ENCODE measurements at regions not wholly inside any gene's neighbourhood (a gene's known extent, or its start where the extent isn't known, plus 50 kb on each side); places are given as distances from the start of the nearest gene placed in this dataset.

DNA sequence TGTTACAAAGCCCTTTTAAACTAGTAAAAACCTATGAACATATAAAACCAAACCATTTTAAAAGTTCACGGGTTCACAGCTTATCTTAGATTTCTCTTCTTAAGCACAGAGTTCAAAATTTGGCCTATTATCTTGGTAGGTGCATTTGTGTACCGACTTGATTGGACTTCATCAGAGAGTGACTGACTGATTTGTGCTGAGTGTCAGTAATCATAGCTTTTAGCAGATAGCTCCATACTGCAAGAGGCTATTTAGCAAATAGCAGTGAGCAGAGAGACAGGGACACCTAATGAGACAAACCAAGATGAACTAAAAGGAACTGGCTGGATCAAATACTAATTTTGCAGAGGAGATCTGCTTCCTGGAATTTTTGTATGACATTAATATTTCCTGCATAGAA lies 274.5 kb downstream of the PRR16 start:
- no peak for DNase-seq (ENCODE audit: low read depth)

DNA sequence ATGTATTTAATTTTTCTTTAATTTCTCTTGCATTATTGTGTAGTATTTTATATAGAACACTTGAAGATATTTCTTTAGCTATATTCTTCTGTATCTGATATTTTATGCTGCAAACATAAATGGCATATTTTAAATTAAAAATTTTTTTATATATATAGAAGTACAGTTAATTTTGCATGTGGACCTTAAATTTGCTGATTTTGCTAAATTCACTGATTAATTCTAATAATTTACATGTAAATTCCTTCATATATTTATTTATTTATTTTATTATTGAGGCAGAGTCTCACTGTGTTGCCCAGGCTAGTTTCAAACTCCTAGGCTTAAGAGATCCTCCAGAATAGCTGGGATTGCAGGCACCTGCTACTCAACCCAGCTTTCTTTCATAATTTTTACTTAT lies 276.9 kb downstream of the PRR16 start:
- no peak for DNase-seq (ENCODE audit: low read depth)

DNA sequence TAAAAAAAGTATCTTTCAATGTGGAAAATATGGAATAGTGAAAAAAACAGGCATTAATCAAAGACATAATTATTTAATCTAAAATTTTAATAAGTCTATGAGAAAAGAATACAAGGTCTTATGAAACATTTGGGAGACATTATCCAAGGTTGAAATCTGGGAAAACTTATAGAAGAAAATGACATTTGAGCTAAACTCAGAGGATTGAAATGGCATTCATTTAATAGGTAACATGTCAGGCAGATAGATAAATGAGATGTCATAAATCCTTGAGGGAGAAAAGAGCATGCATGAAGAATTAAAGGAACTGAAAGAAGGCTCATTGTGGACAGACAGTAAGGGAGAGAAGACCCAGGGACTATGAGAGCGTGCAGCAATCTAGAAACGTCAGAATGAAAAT lies 284.4 kb downstream of the PRR16 start:
- DNase-seq (ENCODE audit: low read depth): no peak

DNA sequence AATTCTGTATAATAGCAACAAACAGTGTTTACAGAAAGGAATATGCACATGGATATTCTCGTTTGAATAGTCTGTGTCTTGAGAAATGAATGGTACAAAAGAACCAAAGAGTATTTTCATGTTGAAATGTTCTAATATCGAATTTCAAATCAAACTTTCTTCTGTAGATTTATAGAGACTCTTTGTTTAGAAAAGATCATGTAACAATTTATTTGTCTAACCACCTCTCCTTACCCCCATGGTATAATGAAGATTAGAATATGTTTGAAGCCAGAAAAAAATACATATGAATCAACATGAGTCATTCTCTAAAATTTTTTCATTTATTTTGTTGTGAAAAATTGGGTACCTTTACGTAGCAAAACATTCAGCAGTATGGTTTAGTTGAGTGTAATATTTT lies 285.6 kb downstream of the PRR16 start:
- DNase-seq (ENCODE audit: low read depth): no peak

DNA sequence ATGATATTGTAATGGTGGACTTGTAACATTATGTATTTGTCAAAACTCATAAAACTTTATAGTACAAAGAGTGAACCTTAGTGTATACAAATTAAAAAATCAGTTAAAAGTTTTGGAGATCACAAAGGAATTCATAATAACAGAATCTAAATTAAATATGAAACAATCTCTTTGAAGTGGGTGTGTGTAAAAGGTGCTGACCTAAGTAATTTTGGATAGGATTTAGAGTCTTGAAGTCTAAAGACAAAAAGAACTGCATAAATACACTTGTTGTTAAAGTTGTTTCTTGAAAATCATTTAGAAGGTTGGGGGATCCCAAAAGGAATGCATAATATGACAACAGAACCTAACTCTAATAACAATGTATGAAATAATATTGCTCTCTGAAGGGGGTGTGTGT lies 295.5 kb downstream of the PRR16 start:
- no peak for DNase-seq (ENCODE audit: low read depth)

DNA sequence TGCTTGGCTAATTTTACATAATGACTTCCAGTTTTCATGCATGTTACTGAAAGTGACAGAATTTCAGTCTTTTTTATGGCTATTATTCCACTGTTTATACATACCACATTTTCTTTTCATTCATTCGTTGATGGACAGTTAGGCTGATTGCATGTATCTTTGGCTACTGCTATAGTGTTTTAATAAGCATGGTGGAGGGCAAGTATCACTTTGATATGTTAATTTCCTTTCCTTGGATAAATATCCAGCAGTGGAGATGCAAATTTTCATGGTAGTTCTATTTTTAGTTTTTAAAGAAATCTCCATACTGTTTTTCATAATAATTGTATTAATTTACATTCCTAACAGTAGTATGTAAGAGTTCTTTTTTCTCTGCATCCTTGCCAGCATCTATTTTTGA lies 297.9 kb downstream of the PRR16 start:
- DNase-seq (ENCODE audit: low read depth): no peak

DNA sequence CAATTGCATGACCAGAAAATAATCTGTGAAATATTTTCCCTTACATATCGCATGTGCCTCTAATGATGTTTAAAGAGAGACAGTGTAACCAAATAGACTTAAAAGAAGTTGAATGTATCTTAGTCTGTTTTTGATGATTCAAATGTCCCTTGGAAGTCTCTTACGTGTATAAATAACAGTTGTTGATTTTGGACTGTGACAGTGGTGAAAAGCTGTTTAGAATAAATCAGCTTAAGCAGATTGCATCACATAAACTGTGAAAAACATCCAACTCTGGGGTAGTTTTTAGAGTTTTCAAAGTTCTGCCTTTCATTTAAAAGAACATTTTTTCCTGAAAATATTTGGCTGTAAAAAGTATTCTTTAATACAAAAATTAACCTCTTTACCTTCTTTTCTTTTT lies 301.1 kb downstream of the PRR16 start:
- DNase-seq (ENCODE audit: low read depth): no peak

DNA sequence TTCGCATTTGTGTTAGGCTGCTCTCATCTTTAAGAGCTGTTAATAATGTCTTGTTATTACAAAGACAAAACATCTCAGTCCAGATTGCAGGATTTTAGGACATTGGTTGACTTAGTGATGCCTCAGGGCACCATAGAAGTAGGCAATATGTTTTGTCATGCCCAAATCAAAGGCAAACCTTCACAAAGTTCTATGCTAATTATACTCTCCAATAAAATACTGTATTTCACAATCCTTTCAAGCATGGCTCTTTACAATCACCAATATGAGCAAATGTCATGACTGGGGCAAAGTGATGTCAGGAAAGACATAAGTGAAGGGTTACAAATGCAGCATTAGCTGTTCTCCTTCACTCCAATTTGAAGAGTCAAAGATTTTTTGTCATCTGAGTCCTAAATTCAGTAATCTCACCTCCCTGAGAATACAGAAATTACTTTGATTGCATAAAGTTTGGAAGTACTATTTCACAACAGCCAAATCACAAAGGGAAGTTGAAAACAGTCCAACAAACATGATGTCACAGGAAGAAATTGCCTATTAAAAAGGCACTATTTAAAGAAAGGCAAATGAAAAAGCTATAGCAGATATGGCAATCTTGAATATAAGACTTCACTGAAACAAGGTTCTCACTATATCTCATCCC lies 303.2 kb downstream of the PRR16 start:
- no peak for DNase-seq (ENCODE audit: low read depth)

- DNase-seq (ENCODE audit: low read depth): no peak
Observed at GRCh38 chr5:120769312-120769872, 305.3 kb downstream of the PRR16 start.

GRCh38 chr5:120771202-120771601 lies 307.1 kb downstream of the PRR16 start:
- DNase-seq (ENCODE audit: low read depth): no peak

DNA sequence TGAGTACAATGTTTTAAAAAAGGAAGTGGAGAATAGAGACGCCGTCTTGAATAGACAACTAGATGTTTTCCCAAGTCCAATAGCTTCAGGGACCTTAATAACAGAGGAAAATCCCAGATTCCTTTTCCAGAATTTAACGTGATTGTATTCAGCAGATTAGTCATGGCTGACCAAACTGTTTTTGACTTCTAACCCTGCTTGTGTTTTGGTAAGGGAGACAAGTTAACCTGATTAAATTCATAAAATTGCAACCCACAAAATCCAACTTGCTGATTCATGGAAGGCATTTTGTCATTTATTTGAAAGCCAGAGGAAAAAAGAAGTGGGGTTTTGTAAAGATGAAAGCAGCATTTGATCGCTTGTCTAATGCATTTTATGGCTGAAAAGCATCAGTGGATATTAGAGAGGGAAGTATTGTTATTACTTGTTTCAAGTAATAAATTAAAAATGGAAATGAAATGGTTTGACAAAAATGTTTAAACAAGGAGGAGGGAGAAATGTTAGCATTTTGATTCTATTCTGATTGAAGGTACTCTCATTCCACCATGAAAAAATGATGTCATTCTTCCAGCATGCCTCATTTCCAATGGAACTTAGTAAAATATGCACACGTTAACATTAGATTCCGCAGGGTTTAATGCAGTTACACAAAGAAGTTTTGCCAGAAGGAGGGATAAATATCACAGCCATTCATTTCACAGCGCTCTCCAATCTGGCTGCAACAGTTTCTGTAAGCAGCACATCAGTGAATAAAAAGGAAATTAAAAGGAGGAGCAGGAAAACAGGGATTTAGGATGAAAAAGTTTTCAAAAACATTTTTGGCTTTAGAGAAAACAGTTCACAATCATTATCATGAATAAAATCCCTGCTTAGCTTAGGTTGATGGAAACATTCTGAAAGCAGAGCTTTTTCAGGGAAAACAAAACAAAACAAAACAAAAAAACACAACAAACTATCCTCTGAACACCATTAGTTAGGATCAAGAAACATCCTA lies 314.7 kb downstream of the PRR16 start:
- peak; percentile 9 for DNase-seq (ENCODE audit: low read depth)

GRCh38 chr5:120779674-120780073 lies 315.6 kb downstream of the PRR16 start:
- no peak for DNase-seq (ENCODE audit: low read depth)

GRCh38 chr5:120788481-120788880 lies 324.4 kb downstream of the PRR16 start:
- DNase-seq (ENCODE audit: low read depth): no peak

GRCh38 chr5:120789918-120790317 lies 325.8 kb downstream of the PRR16 start:
- no peak for DNase-seq (ENCODE audit: low read depth)

- no peak for DNase-seq (ENCODE audit: low read depth)
Observed at GRCh38 chr5:120790339-120790738, 326.2 kb downstream of the PRR16 start.

GRCh38 chr5:120792477-120792876 lies 328.4 kb downstream of the PRR16 start:
- DNase-seq (ENCODE audit: low read depth): no peak

GRCh38 chr5:120794121-120794520 lies 330.0 kb downstream of the PRR16 start:
- DNase-seq (ENCODE audit: low read depth): no peak

GRCh38 chr5:120803282-120803681 lies 339.2 kb downstream of the PRR16 start:
- peak; percentile 14 for DNase-seq (ENCODE audit: low read depth)

DNA sequence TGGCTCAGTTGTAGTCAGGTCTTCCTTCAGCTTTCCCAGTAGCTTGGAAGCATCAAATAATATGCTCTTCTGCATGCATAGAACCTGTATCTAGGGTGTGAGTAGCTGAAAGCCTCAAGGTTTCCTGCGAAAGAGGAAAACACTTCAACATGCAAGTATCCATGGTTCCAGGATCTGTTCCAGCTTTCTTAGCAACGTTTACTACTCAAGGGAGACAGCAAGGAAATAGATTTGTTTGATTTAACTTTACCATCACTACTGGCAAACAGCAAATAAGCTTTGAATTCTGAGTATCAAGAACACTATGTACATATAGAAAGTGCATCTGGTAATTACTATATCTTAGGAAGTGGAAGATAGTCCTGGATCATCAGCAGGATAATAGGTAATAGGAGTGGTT lies 341.0 kb downstream of the PRR16 start:
- no peak for DNase-seq (ENCODE audit: low read depth)

DNA sequence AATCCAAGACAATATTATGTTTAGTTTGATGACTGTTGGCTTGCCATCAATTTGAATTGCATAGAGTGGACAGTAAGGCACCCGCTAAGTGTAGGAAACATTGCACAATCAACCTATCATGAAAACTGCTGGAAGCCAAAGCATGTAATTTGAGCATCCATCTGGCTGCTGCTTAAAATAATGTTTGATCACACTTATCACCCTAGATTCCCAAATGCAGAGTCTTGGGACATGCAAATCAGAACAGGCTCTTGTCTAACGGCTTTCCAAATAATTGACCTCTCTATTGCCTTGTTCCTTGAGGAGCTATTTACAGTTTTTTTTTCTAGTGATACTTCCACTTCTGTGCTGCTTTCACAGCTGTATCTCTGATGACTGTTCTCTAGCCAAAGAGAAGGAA lies 342.1 kb downstream of the PRR16 start:
- DNase-seq (ENCODE audit: low read depth): no peak

- DNase-seq (ENCODE audit: low read depth): no peak
Observed at GRCh38 chr5:120808135-120808534, 344.0 kb downstream of the PRR16 start.

GRCh38 chr5:120808606-120809005 lies 344.5 kb downstream of the PRR16 start:
- DNase-seq (ENCODE audit: low read depth): no peak

- DNase-seq (ENCODE audit: low read depth): no peak
Observed at GRCh38 chr5:120813551-120813950, 349.5 kb downstream of the PRR16 start.
